GM18517 (cell line): ENCODE measurements at regions not wholly inside any gene's neighbourhood (a gene's known extent, or its start where the extent isn't known, plus 50 kb on each side); places are given as distances from the start of the nearest gene placed in this dataset.
"Not testable (repeated sequence)": the region's sequence is repeated elsewhere in the genome, so short reads cannot be mapped to it uniquely, and the experiment has no call there.

Experiments used
- ATAC-seq: cut with Tn5 transposase; IDR thresholded peaks from one replicate; pipeline ENCODE4 v1.9.1; 2021; ENCODE audit warnings: mild to moderate bottlenecking, moderate library complexity; ENCODE audit not compliant: unreplicated experiment

DNA sequence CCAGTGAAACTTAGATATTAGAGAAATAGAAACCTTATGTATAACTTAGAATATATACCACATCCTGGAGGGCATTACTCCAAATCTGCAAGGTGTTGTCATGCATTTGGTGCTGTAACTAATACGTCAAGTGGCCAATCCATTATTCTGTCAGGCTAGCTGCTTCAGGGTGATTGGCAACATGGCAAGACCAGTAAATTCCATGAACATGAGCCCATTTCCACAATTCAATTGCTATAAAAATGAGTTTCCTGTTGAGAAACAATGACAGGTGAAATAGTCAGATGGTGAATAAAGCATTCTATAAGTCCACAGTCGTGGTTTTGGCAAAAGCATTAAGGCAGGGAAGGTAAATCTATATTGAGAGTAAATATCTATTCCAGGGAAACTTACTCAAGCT, 566.0 kb downstream of the ADGRL2 start:
- no peak for ATAC-seq

DNA sequence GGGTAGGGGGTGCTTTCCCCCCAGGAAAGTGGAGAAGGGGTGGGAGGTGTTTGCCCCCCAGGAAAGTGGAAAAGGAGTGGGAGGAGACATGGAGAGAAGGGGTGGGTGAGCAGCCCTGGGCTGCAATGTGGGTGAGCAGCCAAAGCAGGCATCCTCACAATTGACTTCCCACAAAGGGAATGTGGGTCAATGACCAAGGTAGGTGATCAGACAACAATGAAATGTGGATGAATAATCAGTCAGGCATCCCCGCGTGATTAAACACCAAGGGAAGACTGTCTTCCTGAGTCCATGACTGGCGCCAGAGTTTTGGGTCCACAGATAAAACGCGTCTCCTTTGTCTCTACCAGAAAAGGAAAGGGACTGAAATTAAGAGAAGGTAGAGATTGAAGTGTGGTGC, 558.8 kb downstream of the ADGRL2 start:
- not testable (repeated sequence) for ATAC-seq

- ATAC-seq, result not testable (repeated sequence)
These were observed 558.0 kb downstream of the ADGRL2 start for GRCh38 chr1:82358706-82359105.

DNA sequence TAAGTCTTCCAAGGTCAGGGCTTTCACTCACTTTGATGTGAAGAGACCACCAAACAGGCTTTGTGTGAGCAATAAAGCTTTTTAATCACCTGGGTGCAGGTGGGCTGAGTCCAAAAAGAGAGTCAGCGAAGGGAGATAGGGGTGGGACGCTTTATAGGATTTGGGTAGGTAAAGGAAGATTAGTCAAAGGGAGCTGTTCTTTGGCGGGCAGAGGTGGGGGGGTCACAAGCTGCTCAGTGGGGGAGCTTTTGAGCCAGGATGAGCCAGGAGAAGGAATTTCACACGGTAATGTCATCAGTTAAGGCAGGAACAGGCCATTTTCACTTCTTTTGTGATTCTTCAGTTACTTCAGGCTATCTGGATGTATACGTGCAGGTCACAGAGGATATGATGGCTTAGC, 553.8 kb downstream of the ADGRL2 start:
- ATAC-seq, result not testable (repeated sequence)

DNA sequence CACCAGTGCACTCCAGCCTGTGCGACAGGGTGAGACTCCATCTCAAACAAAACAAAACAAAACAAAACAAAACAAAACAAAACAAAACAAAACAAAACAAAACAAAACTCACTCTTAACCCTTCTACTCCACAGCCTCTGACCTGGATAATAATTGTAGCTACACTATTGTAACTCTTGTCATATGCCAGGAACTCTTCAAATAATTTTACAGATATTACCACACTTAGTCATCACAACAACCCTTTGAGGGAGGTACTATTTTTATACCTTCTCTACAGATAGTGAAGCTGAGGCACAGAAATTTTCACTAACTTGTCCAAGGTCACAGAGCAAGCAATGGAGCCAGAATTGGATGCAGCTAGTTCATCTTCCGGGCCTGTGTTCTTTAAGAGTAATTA, 547.8 kb downstream of the ADGRL2 start:
- ATAC-seq, result no peak

DNA sequence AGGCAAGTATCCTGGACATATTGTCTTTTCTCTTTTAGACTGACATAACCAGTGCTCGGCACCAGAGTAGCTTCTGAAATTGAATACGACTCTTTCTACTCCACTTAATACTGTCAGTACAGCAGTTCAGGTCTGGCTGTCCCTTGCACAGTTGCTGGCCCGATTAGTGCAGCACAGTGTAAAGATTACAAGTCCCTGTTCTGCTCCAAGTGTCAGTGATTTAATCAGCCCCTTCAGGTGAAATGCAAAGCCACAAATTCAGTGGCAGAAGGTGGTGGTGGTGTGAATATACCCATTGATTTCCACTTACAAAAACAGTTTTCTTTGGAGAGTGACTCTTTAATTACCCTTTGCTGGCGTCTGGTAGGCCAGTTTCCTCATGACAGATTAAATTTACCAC, 545.4 kb downstream of the ADGRL2 start:
- no peak for ATAC-seq

DNA sequence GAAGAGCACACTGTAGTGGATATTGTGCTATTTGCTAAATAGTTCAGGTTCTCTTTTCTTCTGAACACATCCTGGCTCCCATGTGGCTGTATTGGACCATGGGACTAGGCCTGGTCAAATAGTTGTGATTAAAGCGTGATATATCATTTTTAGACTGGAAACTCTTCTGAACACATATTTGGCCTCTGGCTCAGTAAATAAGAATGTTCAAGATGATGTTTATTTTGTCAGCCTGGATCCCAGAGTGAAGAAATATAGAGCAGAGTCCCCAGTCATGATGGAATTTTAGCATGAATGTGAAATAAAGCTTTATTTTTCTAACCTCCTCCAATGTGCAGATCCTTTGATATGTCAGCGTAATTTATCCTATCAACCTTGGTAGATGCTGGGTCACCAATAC, 542.6 kb downstream of the ADGRL2 start:
- ATAC-seq, result no peak

DNA sequence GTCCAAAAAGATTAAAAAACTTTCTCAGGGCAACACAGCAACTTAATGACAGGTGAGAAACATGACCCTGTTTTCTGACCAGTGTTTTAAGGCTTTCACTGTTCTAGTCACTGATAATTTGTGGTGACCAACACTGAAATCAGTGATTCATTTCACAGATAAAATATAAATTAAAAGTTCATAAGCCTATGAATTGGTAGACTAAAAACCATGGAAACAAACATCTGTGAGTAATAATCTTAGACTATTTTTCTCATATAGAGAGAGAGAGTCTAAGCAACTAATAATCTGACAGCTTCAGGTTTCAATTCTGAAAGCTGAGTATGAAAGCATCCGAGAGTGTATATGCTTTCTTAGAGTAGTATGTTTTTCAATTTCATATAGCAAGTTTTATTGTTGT, 536.9 kb downstream of the ADGRL2 start:
- ATAC-seq, result peak; percentile 86

- no peak for ATAC-seq
These were observed 529.6 kb downstream of the ADGRL2 start for GRCh38 chr1:82330330-82330729.

- ATAC-seq, result no peak
These were observed 528.5 kb downstream of the ADGRL2 start for GRCh38 chr1:82329226-82329625.

DNA sequence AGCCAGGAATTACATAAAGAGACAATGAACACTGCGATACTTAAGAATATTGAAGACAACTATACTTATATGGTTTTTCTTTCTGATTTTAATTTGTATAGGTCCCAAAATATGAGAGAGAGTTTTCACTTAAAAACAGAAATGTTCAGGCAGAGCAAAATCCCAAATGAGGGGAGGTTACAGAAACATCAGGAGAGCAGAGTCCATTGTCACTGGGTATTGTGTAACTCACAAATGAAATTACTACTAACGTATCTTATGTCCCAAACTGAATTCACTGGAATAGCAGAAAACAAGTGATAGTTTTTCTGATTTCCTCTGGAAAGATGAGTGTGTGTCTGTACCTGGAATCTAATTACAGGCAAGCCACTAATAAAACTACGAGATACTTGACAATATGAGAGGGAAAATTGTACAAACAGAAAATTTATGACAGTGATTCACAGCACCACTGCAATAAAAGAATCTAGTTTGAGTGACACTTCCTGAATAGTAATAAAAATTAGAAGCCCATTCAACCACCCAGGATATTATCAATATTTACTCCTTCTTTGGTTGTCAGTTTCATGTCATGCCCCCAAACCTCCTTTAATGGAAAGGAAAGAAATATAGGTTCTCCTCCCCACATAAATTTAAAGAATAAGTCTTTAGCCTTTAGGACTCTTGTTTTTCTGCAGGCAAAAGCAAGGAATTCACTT, 522.6 kb downstream of the ADGRL2 start:
- ATAC-seq, result no peak

GRCh38 chr1:82321794-82322193, 521.1 kb downstream of the ADGRL2 start:
- ATAC-seq, result no peak

- ATAC-seq, result no peak
These were observed 518.8 kb downstream of the ADGRL2 start for GRCh38 chr1:82319546-82319945.

DNA sequence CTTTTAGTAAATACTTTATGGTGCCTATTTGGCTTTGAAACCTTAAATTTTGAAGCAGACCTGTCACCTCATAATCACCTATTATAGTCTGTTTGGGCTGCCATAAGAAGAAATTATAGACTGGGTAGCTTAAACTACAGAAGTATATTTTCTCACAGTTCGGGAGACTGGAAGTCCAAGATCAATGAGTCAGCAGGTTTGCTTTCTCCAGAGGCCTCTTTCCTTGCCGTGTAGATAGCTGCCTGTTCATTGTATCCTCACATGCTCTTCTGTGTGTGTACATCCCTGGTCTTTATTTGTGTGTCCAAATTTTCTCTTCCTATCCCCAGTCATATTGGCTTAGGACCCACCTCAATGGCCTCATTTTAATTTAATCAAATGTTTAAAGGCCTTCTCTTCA, 518.2 kb downstream of the ADGRL2 start:
- ATAC-seq, result no peak

- ATAC-seq, result no peak
These were observed 517.5 kb downstream of the ADGRL2 start for GRCh38 chr1:82318265-82318664.

- ATAC-seq, result no peak
These were observed 516.9 kb downstream of the ADGRL2 start for GRCh38 chr1:82317671-82318070.

DNA sequence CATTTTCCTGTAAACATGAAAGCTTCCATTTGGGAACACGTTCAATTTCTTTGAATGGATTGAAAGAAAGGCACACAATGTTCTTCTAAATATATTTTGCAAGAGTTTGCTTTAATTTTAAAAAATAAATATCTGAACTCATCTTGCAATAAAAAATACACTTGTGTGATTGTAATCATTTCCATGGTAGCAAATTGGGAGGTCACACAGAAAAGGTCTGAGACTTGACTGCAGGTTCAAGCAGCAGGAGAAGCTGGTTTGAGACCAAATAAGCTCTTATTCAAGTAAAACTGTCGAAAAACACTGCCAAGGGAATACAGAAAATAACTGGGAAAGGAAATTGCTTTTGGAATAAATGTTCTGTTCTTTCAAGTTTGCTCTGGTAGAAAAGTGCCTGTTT, 498.9 kb downstream of the ADGRL2 start:
- ATAC-seq, result no peak

DNA sequence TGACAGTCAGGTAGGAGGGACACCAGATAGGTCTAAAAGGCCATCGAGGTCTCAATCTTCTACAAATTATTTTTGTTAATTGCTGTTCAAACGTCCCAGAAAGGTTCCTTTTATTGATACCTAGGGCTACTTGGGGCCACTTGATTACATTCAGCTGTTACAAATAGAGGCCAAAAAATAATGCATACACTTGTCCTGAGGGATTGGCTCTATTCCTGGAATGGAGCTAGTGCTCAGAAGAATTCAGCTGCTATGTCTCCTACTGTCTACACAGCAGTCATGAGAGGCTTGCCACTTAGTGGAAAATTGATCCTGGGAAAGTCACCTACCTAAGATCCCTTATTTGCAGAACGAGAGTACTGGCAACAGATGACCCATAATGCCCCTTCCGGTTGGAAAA, 498.3 kb downstream of the ADGRL2 start:
- ATAC-seq, result no peak

- ATAC-seq, result no peak
These were observed 496.6 kb downstream of the ADGRL2 start for GRCh38 chr1:82297139-82297896.

GRCh38 chr1:82287556-82287955, 486.8 kb downstream of the ADGRL2 start:
- no peak for ATAC-seq

DNA sequence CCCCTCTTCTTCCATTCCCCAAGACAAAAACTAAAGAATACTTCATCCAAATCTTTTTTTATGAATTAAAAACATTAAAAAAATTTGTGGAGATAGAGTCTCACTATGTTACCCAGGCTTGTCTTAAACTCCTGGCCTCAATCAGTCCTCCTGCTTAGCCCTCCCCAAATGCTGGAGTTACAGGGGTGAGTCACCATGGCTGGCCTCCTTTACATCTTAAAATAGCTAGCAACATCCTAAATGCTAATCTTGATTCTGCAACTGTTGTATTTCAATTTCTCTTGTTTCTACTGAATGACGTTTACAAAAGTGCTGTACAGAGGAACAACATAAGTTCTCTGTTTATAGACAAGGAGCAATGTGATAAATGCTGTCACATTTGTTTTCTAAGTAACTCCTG, 483.5 kb downstream of the ADGRL2 start:
- no peak for ATAC-seq

DNA sequence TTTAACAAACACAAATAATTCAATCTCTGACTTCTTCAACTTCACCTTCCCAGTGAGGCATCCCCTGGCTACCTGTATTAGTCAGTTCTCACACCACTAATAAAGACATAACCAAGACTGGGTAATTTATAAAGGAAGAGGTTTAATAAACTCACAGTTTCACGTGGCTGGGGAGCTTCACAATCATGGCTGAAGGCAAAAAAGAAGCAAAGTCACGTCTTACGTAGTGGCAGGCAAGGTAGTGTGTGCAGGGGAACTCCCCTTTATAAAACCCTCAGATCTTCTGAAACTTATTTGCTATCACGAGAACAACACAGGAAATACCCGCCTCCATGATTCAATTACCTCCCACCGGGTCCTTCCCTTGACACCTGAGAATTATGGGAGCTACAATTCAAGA, 478.5 kb downstream of the ADGRL2 start:
- no peak for ATAC-seq

GRCh38 chr1:82273816-82274215, 473.1 kb downstream of the ADGRL2 start:
- ATAC-seq, result no peak
